Head of caudate nucleus (tissue), 42 donors: ENCODE measurements at regions not wholly inside any gene's neighbourhood (a gene's known extent, or its start where the extent isn't known, plus 50 kb on each side); places are given as distances from the start of the nearest gene placed in this dataset.
"Not testable (repeated sequence)": the region's sequence is repeated elsewhere in the genome, so short reads cannot be mapped to it uniquely, and the experiment has no call there.

Experiments
- DNase-seq, 42 donors: peaks; one replicate each; pipeline versions ENCODE4 v3.0.0 to v3.0.0-alpha.2; 2020 to 2021; ENCODE audit warnings: mixed read lengths in 7 of 42
- intact Hi-C: fragments of 100-400 bp; cut with DNase I; formaldehyde crosslinking; loops from one replicate; pipeline ENCODE4 v1.15.0; 2022

GRCh38 chr2:132220589-132220988, 58.8 kb upstream of the ANKRD30BL start:
- intact Hi-C loops, DNase-seq: not testable (repeated sequence)

DNA sequence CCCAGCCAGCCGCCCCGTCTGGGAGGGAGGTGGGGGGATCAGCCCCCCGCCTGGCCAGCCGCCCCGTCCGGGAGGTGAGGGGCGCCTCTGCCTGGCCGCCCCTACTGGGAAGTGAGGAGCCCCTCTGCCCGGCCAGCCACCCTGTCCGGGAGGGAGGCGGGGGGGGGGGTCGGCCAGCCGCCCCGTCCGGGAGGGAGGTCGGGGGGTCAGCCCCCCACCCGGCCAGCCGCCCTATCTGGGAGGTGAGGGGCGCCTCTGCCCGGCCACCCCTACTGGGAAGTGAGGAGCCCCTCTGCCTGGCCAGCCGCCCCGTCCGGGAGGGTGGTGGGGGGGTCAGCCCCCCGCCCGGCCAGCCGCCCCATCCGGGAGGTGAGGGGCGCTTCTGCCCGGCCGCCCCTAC, 60.1 kb upstream of the ANKRD30BL start:
- intact Hi-C loops, DNase-seq: not testable (repeated sequence)

DNA sequence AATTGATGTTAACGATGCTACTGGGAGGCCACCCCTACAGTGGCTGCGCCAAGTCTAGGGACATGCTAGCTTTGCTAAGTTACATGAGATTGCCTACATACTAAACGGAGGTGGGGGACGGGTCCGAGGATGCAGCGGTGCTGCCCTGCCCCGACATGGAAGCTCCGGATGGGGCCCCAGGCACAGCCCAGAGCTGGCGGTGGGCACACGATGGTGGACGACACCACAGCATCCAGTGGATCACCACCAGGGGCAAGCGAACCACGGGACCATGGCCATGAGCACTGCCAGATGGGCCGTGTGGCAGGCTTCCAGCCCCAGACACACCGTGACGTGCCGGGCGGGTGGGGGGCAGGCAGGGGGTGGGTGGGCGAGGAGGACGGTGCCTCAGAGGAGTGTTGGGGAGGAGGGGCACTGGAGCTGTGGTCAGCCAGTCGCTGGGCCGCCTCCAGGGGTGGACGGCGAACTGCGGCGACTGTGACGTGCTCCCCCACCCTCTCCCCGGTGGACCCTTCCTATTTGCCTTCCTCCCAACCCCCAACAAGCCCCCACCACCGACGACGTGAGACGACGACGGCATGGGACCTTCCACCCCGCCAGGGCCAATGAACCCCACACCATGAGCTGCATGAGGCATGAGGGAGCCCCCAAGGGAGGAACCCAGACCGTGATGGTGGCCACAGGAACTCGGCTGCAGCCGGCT, 90.6 kb upstream of the ANKRD30BL start:
- intact Hi-C loops: no loop called here
- DNase-seq: no peak

- intact Hi-C loops: no loop called here
- no peak for DNase-seq
Observed at GRCh38 chr2:132252894-132253264, 91.1 kb upstream of the ANKRD30BL start.

DNA sequence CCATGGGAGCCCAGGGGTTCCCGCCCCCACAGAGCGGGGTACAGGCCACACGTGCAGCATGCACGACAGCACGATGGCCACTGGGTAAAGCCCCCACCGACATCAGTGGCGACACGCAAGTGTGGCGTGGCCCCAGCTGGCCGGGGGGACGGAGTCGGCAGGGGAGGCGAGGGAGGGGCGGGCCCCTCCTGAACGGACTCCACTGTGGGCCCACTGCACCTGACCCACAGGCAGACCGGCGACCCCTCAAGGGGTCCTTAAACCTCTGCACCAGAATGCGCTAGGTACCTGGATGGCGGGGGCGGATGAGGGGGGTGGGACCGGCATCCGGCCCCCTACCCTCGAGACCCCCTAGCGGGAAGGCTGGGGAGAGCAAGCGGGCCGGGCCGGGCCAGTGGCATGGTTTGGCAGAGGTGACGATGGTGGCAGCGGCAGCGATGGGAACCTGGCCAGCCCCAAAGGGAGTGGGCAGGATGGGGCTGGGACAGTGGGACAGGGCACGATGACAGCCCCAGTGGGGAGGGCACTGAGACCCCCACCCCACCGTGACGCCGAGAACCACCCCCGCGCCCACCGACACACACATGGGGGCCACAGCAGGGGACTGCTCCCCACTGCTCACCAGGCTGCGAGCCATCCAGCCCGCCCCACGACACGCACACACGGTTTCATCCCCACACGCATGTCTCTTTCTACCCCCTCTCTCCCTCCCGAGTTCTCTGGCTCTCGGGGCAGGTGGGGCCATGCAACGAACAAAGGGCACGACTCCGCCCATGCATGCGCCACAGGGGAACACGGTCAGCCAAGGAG, 91.9 kb upstream of the ANKRD30BL start:
- intact Hi-C loops: no loop called here
- peak in 1 of 42 donors; percentile 21 for DNase-seq

DNA sequence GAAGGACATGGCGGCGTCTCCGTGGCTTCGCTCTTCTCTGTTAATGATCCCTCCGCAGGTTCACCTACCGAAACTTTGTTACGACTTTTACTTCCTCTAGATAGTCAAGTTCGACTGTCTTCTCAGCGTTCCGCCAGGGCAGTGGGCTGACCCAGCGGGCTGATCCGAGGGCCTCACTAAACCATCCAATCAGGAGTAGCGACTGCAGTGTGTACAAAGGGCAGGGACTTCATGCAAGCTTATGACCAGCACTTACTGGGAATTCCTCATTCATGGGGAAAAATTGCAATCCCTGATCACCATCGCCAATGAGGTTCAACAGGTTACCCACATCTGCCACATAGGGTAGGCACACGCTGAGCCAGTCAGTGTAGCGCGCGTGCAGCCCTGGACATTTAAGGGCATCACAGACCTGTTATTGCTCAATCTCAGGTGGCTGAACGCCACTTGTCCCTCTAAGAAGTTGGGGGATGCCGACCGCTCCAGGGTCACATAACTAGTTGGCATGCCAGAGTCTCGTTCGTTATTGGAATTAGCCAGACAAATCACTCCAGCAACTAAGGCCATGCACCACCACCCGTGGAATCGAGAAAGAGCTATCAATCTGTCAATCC, 92.7 kb upstream of the ANKRD30BL start:
- intact Hi-C loops, DNase-seq: not testable (repeated sequence)

DNA sequence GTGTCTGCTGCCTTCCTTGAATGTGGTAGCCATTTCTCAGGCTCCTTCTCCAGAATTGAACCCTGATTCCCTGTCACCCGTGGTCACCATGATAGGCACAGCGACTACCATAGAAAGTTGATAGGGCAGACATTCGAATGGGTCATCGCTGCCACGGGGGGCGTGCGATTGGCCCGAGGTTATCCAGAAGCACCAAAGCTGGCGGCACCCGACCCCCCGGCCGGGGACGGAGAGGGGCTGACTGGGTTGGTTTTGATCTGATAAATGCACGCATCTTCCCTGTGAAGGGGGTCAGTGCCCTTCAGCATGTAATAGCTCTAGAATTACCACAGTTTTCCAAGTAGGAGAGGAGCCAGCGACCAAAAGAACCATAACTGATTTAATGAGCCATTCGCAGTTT, 94.0 kb upstream of the ANKRD30BL start:
- DNase-seq: no peak
- intact Hi-C loops: no loop called here

DNA sequence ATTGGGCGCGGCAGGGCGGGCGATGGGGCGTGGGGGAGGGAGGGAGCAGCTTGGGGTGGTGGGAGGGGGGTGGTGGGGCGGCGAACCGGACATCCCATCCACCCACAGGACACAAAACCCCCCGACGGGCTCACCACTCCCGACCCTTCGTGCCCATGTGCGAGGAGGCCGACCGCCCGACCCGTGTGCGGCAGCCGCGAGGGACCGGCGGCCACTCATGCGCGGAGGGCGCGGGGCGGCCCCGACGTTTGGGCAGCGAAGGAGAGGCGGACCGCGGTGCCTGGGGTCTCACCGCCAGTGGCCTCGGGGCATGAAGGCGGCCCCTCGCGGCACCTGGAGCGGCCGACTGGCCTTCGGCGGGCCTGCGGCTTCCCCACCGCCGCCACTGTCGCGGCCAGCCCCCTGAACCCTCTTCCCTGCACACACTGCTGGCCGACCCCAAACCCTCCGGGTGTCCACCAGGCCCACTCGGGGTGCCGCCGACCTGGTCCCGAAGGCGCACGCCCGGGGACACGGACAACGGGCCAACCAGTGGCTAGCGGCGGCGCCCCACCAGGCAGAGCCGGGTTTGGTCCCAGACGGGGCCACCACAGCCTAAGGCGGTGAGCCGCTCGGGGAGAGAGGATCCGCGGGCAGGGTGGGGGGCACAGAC, 94.6 kb upstream of the ANKRD30BL start:
- peak in 2 of 42 donors; percentile 8 to 35 for DNase-seq
- intact Hi-C loops: no loop called here

- intact Hi-C loops: not testable (repeated sequence)
- peak in 1 of 42 donors; percentile 34 for DNase-seq
Observed at GRCh38 chr2:132256903-132257300, 95.2 kb upstream of the ANKRD30BL start.

- intact Hi-C loops: not testable (repeated sequence)
- DNase-seq: peak in 31 of 42 donors; percentile 22 to 74 (median 50)
Observed at GRCh38 chr2:132257301-132258171, 95.8 kb upstream of the ANKRD30BL start.

GRCh38 chr2:132259276-132259675, 97.5 kb upstream of the ANKRD30BL start:
- DNase-seq, intact Hi-C loops: not testable (repeated sequence)

GRCh38 chr2:132265595-132265994, 103.8 kb upstream of the ANKRD30BL start:
- intact Hi-C loops: not testable (repeated sequence)
- DNase-seq: peak in 1 of 42 donors; percentile 12

DNA sequence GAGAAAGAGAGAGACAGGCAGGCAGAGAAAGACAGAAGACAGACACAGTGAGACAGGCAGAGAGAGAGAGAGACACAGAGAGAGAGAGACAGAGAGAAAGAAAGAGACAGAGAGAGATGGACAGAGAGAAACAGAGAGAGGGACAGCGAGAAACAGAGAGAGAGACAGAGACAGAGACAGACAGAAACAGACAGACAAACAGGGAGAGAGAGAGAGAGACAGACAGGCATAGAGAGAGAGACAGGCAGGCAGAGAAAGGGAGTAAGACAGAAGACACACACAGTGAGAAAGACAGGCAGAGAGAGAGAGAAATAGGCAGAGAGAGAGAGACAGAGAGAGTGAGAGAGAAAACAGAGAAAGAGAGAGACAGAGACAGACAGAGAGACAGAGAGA, 105.3 kb upstream of the ANKRD30BL start:
- DNase-seq: no peak
- intact Hi-C loops: no loop called here

- intact Hi-C loops: not testable (repeated sequence)
- DNase-seq: peak in 1 of 42 donors; percentile 34
Observed at GRCh38 chr2:132267498-132268283, 105.9 kb upstream of the ANKRD30BL start.

DNA sequence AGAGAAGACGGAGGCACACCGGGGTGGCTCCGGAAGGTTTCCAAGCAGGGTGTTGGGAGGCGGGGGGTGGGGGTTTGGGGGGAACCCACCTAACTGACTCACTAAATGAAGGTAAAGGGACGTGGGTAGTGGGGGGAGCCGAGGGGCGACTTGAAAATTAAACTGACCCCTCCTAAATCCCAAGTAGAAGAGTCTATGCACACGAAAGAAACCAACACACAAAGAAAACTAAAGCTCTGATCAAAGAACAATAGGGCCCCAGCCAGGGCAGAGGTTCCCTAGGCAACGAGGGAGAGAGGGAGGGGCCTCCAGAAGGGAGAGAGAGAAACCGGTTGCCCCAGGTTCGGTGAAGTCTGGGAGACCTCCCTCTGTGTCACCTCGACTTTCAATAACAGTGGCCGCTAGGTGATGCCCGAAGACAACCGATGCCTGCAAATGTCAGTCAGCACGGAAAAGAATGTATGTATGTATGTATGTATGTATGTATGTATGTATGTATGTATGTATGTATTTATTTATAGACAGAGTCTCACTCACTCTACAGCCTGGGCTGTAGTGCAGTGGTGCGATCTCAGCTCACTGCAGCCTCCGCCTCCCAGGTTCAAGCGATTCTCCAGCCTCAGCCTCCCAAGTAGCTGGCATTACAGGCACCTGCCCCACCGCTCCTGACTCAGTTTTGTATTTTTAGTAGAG, 106.7 kb upstream of the ANKRD30BL start:
- intact Hi-C loops: not testable (repeated sequence)
- peak in 36 of 42 donors; percentile 20 to 73 (median 46) for DNase-seq

DNA sequence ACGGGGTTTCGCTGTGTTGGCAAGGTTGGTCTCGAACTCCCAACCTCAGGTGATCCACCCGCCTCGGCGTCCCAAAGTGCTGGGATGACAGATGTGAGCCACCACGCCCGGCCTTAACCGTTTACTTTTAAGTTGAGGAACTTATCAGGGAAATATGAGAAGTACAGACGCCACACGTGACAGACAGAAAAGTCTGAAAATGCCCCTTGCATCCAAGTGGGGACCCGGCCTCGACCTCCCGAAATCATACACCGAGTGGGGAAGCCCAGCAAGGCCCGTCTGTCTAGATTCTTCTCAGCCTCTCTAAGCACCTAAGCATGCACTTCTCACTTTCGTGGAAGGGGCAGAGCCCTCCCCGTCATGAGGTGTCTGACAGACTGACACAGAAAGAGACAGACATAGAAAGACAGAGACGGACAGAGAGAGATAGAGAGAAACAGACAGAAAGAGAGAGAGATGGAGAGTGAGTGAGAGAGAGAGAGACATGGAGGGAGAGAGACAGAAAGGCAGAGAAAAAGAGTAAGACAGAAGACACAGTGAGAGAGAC, 107.3 kb upstream of the ANKRD30BL start:
- peak in 1 of 42 donors; percentile 39 for DNase-seq
- intact Hi-C loops: no loop called here

DNA sequence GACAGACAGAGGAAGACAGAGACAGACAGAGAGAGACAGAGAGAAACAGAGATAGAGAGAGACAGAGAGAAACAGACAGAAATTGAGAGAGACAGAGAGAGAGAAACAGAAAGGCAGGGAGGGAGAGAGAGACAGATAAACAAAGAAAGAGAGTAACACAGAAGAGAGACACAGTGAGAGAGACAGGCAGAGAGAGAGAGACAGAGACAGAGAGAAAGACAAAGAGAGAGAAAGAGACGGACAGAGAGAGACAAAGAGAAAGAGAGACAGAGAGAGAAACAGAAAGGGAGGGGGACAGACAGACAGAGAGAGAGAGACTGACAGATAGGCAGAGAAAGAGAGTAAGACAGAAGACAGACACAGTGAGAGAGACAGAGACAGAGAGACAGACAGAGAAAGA, 108.5 kb upstream of the ANKRD30BL start:
- intact Hi-C loops: no loop called here

More for the DNA sequence above, 108.5 kb upstream of the ANKRD30BL start:
- DNase-seq: no peak
